T follicular helper cell (primary cell): ENCODE measurements at regions not wholly inside any gene's neighbourhood (a gene's known extent, or its start where the extent isn't known, plus 50 kb on each side); places are given as distances from the start of the nearest gene placed in this dataset.
"Not testable (repeated sequence)": the region's sequence is repeated elsewhere in the genome, so short reads cannot be mapped to it uniquely, and the experiment has no call there.

Experiments
- DNase-seq: peaks from one replicate; pipeline ENCODE4 v3.0.0-alpha.2; 2020; ENCODE audit warnings: low read depth

DNA sequence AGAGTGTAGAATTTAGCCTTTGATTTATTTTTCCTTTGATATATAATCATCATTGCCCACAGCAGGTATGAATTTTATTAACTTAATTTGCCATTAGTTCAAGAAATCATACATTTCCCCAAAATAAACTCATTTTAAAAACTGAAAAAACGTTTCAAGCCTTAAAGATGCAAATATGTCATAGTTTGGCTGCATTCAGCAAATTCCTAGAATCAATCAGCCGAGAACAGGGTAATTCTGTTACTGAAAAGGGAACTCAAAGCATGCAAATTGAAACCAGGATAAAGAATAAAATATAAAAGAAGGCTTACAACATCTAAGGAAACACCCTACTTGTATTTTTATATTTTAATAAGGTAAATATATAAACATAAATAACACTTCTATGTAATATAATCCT is 233.8 kb upstream of the PRKCQ start:
- DNase-seq: no peak

GRCh38 chr10:6813306-6813705 is 233.2 kb upstream of the PRKCQ start:
- no peak for DNase-seq

GRCh38 chr10:6811153-6811552 is 231.1 kb upstream of the PRKCQ start:
- no peak for DNase-seq

GRCh38 chr10:6803427-6803783 is 223.3 kb upstream of the PRKCQ start:
- DNase-seq: no peak

DNA sequence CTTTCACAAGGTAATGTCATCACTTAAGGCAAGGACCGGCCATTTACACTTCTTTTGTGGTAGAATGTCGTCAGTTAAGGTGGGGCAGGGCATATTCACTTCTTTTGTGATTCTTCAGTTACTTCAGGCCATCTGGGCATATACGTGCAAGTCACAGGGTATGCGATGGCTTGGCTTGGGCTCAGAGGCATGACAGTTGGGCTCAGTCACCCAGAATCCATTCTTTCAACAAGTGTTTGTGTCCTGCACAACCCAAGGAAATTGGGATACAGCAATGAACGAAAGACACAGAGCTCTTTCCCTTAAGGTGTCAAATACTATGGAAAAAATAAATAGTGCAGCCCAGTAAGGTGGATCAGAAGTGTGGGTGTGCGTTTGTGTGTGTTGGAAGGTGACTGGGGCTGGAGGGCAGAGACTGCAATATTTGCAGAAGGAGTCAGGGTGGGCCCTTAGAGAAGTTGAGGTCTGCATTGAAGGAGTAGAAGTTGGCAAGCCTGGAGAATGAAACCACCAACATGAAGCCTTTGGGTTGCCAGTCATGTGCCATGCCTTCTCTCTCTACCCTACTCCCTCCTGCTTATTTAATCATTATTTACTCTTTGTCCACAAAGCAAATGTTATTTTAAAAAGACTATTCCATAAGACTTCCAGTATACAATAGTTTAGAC is 222.8 kb upstream of the PRKCQ start:
- no peak for DNase-seq

GRCh38 chr10:6796231-6796630 is 216.2 kb upstream of the PRKCQ start:
- DNase-seq: no peak

- no peak for DNase-seq
These were observed 215.5 kb upstream of the PRKCQ start for GRCh38 chr10:6795541-6795940.

DNA sequence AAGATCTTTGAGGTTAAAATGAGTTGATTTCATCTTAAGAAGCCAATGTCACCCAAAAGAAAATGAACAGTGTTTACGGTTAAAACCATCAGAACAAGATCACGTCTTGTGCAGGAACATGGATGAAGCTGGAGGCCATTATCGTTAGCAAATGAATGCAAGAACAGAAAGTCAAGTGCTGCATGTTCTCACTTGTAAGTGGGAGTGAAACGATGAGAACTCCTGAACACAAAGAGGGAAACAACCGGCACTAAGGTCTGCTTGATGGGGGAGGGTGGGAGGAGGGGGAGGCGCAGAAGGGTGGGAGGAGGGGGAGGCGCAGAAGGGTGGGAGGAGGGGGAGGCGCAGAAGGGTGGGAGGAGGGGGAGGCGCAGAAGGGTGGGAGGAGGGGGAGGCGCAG is 214.8 kb upstream of the PRKCQ start:
- DNase-seq: not testable (repeated sequence)

GRCh38 chr10:6794441-6794840 is 214.4 kb upstream of the PRKCQ start:
- DNase-seq: no peak

DNA sequence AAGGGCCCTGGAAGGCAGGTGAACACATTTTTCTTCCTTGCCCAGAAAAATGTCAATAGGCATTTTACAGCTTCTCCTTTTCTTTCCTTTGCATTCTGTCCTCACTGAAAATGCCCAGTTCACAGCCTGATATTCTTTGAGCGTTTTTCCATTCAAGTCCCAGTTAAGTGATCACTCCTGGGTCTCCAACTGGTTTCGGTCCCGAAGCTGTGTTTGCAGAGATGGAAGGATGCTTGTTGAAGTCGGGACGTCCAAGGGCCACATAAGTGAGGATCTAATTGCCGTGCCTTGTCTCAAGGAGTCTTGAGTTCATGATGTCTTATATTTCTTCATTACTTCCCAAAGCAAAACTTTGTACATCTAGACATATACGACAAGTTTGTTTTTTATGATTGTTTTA is 208.7 kb upstream of the PRKCQ start:
- DNase-seq: no peak

GRCh38 chr10:6788231-6788630 is 208.2 kb upstream of the PRKCQ start:
- no peak for DNase-seq

DNA sequence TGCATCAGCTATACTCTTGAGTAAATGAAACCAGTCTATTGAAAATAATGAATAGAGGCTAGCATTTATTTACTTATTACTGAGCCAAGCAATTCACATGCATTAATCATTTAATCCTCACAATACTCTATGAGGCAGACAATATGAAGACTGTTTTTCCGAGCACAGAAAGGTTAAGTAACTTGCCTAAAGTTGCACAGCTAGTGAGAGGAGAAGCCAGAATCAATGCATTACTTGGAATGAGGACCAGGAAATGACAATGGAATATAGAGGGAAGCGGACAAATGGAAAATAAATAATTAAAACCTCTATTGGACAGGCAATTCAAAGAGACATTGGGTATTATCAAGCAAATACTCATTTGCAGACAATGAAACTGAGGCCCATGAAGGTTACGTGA is 207.6 kb upstream of the PRKCQ start:
- no peak for DNase-seq

- no peak for DNase-seq
These were observed 207.0 kb upstream of the PRKCQ start for GRCh38 chr10:6787091-6787490.

DNA sequence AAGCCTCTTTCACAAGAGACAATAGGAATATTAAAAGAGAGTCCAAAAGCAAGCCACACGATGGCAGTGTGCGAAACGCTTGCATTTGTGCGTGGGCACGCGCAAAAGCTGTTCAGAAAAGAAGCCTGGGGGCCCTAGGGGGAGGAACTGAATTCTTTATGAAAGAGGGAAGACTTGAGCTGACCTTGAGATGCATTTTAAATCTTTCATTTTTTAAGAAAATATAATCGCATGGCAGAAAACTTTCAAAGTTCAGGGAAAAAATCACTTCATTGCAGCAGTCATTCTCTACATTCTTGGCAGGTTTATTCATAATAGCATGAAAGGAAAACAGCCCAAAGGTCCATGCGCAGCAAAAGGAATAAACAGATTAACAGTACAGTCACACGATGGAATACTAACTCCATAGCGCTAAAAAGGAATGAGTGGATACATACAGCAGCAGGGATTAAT is 206.5 kb upstream of the PRKCQ start:
- DNase-seq: no peak

- DNase-seq: not testable (repeated sequence)
These were observed 204.4 kb upstream of the PRKCQ start for GRCh38 chr10:6784429-6784828.

DNA sequence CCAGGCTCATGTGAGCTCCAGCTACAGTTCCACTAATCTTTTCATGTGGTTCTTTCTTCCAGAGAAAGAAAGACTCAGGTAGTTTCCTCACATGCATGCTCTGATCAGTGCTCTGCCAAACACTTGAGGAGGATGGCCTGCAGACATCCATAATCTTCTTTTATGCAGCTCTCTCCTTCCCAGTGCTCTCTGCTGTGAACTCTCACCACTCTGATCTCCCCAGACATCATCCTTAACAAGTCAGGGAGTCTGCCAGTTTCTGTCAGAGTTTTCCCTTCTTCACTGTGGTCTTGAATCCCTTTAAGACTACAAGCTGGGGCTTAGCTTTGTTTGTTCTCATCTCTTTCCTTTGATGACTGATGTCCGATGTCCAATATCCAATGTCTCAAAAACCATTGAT is 203.4 kb upstream of the PRKCQ start:
- DNase-seq: no peak

- DNase-seq: no peak
These were observed 202.3 kb upstream of the PRKCQ start for GRCh38 chr10:6782378-6782777.

DNA sequence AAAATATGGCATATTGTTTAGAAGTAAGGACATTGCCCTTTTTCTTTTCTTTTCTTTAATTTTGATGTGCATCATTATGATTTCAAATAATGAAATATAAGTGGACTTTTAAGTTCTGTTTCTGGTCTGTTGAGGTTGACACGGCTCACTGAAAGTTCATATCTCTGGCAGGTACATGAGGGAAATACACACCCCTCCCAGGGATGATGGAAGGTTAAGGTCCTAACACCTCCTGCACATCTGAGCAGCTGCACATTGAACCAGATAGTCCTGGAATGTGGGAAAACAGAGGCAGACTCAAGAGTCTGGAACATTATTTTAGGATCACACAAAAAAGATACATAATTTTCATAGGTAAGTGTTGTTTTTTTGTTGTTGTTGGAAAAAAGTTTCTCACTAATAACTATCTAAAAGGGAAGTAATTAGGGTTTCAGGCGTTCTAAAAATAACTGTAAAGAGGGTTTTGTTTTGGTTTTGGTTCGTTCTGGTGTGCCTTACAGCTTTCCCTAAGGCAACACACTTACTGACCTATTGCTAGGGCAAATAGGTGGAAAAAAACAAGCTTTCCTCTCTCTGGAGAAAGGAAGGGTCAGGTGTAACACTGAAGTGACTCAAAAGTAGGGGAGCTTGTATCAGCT is 201.2 kb upstream of the PRKCQ start:
- no peak for DNase-seq

DNA sequence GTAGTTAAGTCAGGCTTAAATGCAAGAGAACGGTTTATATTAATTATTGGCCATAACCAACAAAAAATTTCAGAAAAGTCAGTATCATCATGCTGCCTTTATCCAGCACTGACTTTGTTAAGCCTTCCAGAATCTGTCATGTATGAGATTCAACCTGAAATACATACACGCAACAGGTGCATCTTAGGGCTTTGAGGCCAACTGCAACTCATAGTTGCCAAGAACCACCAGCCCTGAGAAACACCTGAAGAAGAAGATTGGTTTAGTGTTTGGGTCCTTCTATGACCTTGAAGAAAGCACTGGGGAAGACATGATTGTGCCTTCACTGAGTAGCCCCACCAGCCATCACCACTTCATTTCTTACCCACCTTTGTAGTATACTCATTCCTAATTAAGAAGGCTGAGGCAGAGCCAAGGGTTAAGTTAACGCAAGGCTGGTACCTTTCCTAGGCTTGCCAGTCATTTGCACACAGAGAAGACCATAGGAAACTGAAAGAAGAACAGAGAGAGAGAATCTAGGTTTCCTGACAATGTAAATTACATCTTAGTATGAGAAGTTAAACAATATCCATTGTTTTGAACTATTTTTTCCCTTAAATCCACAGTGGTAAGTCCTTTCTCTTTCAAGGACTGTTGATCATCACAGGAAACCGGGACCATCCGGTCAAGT is 200.1 kb upstream of the PRKCQ start:
- DNase-seq: no peak

GRCh38 chr10:6778992-6779701 is 199.1 kb upstream of the PRKCQ start:
- DNase-seq: no peak

- no peak for DNase-seq
These were observed 196.1 kb upstream of the PRKCQ start for GRCh38 chr10:6776170-6776569.

DNA sequence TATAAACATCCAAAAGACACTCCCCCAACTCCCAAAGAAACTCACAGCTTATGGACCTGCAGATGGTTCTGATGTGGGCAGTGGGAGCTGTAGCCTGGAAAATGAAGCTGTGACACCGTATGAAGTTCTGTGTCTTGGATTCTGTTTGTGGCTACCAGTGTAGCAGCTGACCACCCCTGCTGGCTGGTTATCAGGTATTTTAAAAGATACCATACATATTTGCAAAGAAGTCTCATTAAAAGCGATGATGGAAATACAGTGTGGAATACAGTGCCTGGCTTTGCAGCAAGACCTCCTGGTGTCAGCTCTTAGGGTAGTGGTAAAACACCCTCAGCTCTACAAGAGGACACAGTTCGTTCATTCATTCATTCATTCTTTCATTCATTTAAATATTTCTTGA is 194.3 kb upstream of the PRKCQ start:
- DNase-seq: no peak

DNA sequence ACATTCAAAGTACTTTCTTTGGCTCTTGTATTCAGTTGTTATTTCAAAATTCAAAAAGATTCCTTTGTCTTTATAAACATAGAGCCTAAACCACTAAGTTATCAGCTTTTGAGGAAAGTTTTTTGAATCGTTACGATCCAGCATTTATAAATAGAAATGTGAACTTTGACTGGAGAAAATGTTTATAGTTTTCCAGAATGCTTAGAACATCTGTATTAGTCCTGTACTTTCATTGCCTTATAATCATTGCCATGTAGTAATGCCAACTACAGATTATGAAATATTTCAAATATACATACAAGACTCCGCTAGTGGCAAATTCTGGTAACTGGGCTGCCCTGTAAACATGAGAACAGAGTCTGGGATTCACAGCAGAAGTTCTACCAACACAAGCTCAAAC is 191.3 kb upstream of the PRKCQ start:
- no peak for DNase-seq
